Activated CD8-positive, alpha-beta T cell treated with anti-CD3 and anti-CD28 coated beads for 36 hours (primary cell): ENCODE measurements at regions not wholly inside any gene's neighbourhood (a gene's known extent, or its start where the extent isn't known, plus 50 kb on each side); places are given as distances from the start of the nearest gene placed in this dataset.

Source experiments
- ATAC-seq: fragments of 200-7000 bp; cut with Tn5 transposase; one replicate; pipeline ENCODE4 v1.10.0; 2021; ENCODE audit warnings: mild to moderate bottlenecking, moderate library complexity
- CTCF ChIA-PET: fragments of 350-600 bp; sonication (Branson Sonifier 250); formaldehyde crosslinking; loops from one replicate; lab custom pipeline; 2021; ENCODE audit warnings: antibody characterized with exemption; lab: Charles Lee
- POLR2A ChIA-PET: fragments of 350-600 bp; sonication (Branson Sonifier 250); formaldehyde crosslinking; loops from one replicate; lab custom pipeline; 2021; ENCODE audit warnings: antibody characterized with exemption; lab: Charles Lee
- DNase-seq: peaks from one replicate; pipeline ENCODE4 v3.0.0-alpha.2; 2020
- H3K27ac Mint-ChIP-seq: one replicate; pipeline ENCODE4 v1.8.0; 2021; ENCODE audit warnings: mild to moderate bottlenecking, mixed read lengths
- H3K27me3 Mint-ChIP-seq: one replicate; pipeline ENCODE4 v1.8.0; 2021; ENCODE audit warnings: mixed read lengths
- H3K36me3 Mint-ChIP-seq: one replicate; pipeline ENCODE4 v1.8.0; 2021; ENCODE audit warnings: low read depth, mixed read lengths
- H3K4me1 Mint-ChIP-seq: one replicate; pipeline ENCODE4 v1.8.0; 2021; ENCODE audit warnings: low read depth, mixed read lengths
- H3K4me3 Mint-ChIP-seq: one replicate; pipeline ENCODE4 v1.8.0; 2021; ENCODE audit warnings: mild to moderate bottlenecking, moderate library complexity, mixed read lengths
- H3K9me3 Mint-ChIP-seq: one replicate; pipeline ENCODE4 v1.8.0; 2021; ENCODE audit warnings: mixed read lengths
- intact Hi-C: fragments of 100-400 bp; cut with micrococcal nuclease; formaldehyde crosslinking; loops from one replicate; pipeline ENCODE4 v1.10.0; 2022
- TF ChIP-seq, protein P1 (sequence below): fragments of 200-600 bp; IDR thresholded peaks from one replicate; pipeline ENCODE4 v1.8.0; 2022; ENCODE audit warnings: antibody characterized with exemption, mild to moderate bottlenecking

DNA sequence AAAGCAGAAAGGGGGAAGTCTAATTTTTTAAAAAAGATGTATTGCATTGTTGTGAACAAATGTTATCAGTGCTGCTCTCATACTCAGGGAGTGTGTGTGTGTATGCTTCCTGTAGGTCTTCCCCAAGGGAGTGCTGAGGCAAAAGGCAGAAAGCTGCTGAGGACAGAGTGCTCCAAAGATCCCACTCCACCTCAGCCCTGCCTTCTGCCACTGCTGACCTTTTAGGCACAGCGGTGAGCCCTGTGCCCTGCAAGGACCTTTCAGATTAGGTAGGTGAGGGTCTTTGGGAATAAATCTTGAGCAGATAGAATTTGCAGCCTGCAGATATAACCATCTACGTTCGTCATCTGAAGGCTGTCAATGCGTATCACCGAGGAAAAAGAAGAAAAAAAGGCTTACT is 756.4 kb upstream of the MMS22L start:
- no peaks in the 10 kb centered on the region for H3K9me3 Mint-ChIP-seq
- POLR2A ChIA-PET: no interaction called here
- no peak overlapping the region for H3K4me3 Mint-ChIP-seq
- no peaks in the 10 kb centered on the region for H3K36me3 Mint-ChIP-seq
- CTCF ChIA-PET: no interaction called here
- DNase-seq (no peak), ATAC-seq (no peak)
- TF ChIP-seq, protein P1, sequence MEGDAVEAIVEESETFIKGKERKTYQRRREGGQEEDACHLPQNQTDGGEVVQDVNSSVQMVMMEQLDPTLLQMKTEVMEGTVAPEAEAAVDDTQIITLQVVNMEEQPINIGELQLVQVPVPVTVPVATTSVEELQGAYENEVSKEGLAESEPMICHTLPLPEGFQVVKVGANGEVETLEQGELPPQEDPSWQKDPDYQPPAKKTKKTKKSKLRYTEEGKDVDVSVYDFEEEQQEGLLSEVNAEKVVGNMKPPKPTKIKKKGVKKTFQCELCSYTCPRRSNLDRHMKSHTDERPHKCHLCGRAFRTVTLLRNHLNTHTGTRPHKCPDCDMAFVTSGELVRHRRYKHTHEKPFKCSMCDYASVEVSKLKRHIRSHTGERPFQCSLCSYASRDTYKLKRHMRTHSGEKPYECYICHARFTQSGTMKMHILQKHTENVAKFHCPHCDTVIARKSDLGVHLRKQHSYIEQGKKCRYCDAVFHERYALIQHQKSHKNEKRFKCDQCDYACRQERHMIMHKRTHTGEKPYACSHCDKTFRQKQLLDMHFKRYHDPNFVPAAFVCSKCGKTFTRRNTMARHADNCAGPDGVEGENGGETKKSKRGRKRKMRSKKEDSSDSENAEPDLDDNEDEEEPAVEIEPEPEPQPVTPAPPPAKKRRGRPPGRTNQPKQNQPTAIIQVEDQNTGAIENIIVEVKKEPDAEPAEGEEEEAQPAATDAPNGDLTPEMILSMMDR: no peak
- intact Hi-C loops: no loop called here
- H3K4me1 Mint-ChIP-seq: no peaks in the 10 kb centered on the region
- no peak overlapping the region for H3K27ac Mint-ChIP-seq
- no peaks in the 10 kb centered on the region for H3K27me3 Mint-ChIP-seq

DNA sequence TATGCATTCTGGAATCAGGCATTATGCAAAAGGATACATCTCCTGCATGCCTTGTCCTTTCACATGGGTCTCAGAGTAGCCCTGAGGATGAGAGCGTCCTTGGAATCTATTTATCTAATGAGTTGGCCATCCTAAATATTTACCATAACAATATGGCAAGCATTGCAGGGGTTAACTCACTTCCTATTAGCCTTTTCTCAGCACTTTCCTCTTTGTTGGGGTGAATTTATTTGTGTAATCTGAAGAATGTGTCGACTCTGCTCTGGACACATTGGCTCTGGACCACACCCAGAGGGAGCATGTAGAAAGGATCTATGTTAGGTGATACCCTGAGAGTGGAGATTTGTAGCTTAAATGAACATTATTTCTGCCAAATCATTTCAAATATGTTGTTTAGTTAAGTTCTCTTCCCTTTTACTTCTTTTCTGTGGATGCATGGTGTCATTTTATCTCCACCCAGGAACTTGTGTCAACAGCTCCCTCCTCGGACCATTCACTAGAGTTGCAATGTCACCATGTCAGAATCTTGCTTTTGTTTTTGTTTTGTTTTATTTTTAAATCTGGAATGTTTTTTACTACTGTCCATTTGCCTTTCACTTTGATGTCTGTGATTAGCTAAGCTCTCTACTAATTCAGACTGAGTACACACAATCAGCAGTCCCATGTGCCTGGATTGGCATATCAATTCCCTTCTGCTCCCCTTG is 757.0 kb upstream of the MMS22L start:
- TF ChIP-seq, protein P1: no peak
- DNase-seq (no peak), ATAC-seq (no peak)
- Mint-ChIP-seq H3K36me3 (no peaks in the 10 kb centered on the region), H3K4me1 (no peaks in the 10 kb centered on the region), H3K27me3 (no peaks in the 10 kb centered on the region), H3K9me3 (no peaks in the 10 kb centered on the region), H3K27ac (no peak overlapping the region), H3K4me3 (no peak overlapping the region)
- ChIA-PET POLR2A (no interaction called here), CTCF (no interaction called here)
- intact Hi-C loops: no loop called here

DNA sequence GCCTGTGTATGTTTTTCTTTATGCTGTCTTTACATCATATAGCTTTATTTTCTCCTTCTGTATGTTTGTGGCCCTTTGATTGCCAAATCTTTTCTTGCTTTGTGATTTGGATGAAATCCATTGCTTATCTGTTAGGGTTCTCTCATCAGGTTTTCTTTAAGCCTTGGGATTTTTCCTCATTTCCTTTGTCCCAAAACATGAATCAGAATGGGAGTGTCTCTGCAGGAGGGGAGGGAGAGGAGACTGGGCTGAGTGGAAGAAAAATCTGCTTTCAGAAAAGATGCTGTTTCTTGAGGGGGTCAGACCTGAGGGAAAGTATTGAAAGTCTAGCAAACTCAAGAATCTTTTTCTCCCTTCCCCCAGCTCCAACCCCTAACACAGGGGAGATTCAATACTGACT is 758.0 kb upstream of the MMS22L start:
- intact Hi-C loops: no loop called here
- POLR2A ChIA-PET: no interaction called here
- CTCF ChIA-PET: no interaction called here
- ATAC-seq (no peak), DNase-seq (no peak)
- Mint-ChIP-seq H3K36me3 (no peaks in the 10 kb centered on the region), H3K27ac (no peak overlapping the region), H3K4me1 (no peaks in the 10 kb centered on the region), H3K4me3 (no peak overlapping the region), H3K27me3 (no peaks in the 10 kb centered on the region), H3K9me3 (no peaks in the 10 kb centered on the region)
- TF ChIP-seq, protein P1: no peak

DNA sequence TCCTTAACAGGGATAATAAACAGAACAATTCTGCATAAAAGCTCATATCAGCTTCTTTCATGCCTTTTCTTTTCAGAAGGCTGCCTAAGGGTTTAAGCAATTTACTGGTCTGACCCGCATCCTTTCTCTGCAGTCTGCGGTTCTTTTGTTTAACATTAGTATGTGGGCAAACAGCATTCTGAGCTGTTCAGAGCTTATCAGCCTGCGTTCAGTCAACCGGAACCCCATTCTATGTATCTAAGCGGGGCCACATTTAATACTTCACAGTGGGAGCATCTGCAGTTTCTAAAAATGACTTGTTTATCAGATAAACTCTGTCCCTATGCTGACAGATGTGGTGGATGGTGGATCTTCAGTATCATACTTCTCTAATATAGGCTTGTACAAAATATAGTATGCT is 758.9 kb upstream of the MMS22L start:
- no peaks in the 10 kb centered on the region for H3K9me3 Mint-ChIP-seq
- POLR2A ChIA-PET: no interaction called here
- no peak for DNase-seq
- H3K27ac Mint-ChIP-seq: no peak overlapping the region
- H3K4me1 Mint-ChIP-seq: no peaks in the 10 kb centered on the region
- no peak overlapping the region for H3K4me3 Mint-ChIP-seq
- intact Hi-C loops: no loop called here
- H3K27me3 Mint-ChIP-seq: no peaks in the 10 kb centered on the region
- ATAC-seq: no peak
- CTCF ChIA-PET: no interaction called here
- TF ChIP-seq, protein P1: no peak
- no peaks in the 10 kb centered on the region for H3K36me3 Mint-ChIP-seq

DNA sequence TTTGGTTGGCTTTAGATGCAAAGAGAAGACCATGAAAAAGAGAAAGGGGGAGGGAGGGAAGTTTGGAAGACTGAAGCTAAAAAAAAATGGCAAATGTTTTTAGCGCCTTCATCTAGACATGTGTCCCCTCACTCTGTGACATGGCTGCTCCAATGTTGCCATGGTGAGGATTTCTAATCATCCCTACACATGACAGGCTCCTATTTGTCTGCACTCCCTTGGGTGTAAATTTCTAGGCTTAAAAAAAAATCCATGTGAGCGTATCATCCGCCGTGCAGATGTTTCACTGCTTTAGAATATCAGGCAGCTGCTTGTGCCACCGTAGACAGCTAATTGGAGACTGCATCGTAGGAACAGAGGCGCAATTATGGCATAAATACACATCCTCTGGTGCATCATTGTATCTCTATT is 761.1 kb upstream of the MMS22L start:
- Mint-ChIP-seq H3K36me3 (no peaks in the 10 kb centered on the region), H3K4me1 (no peaks in the 10 kb centered on the region), H3K4me3 (no peak overlapping the region), H3K27me3 (no peaks in the 10 kb centered on the region), H3K27ac (no peak overlapping the region), H3K9me3 (no peaks in the 10 kb centered on the region)
- DNase-seq (no peak), ATAC-seq (no peak)
- CTCF ChIA-PET: no interaction called here
- intact Hi-C loops: no loop called here
- TF ChIP-seq, protein P1: no peak
- POLR2A ChIA-PET: no interaction called here
